ENCODE measurements at regions not wholly inside any gene's neighbourhood (a gene's known extent, or its start where the extent isn't known, plus 50 kb on each side); places are given as distances from the start of the nearest gene placed in this dataset.

DNA sequence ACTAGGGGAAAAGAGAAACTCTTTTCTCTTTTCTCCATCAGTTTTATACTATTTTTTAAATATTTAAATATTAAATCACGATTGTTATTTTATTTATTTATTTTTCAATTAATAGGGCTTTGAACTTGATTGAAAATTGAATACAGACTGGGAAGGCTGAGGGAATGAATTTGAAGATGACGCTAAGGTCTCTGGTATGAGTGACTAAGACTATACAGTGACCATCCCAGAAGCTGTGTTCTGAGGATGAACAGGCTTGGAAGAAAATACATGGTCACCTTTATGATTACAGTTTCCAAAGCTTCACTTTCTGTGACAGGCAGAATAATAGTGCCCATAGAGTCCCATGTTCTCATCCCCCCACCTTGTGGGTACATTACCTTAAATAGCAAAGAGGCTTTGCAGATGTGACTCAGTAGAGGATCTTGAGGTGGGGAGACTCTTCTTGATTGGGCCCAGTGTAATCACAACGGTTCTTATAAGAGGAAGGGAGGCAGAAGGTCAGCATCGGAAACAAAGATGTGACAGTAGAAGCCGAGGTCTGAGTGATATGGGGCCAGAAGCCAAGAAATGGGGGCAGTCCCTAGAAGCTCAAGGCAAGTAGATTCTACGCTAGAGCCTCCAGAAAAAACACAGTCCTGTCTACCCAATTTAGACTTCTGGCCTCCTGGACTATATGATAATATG, 51.0 kb upstream of the LPP start:
- DNase-seq (ENCODE audit: low spot score): no peak

DNA sequence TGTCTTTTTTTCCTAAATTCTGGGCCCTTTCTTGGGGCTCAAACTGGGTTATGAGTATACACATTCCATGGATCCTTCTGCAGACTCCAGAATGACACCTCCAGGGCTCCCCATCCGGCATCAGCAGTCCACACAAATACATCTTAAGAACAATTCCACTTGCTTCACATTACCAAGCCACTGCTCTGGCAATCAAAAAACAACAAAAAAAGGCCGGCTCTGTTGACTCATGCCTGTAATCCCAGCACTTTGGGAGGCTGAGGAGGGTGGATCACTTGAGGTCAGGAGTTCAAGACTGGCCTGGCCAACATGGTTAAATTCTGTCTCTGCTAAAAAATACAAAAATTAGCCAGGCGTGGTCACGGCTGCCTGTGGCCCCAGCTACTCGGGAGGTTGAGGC, 49.9 kb upstream of the LPP start:
- DNase-seq (ENCODE audit: low spot score): no peak
